Prostate gland (tissue), 2 donors: ENCODE measurements at regions not wholly inside any gene's neighbourhood (a gene's known extent, or its start where the extent isn't known, plus 50 kb on each side); places are given as distances from the start of the nearest gene placed in this dataset.

Experiments used
- DNase-seq: peaks from one replicate; pipeline ENCODE4 v3.0.0-alpha.2; 2019; ENCODE audit warnings: low spot score
- H3K27ac ChIP-seq, 2 donors: fragments of 200-600 bp; sonication (generic); 2 replicates each; pipeline ENCODE4 v1.5.1; 2017 to 2019
- H3K27me3 ChIP-seq: fragments of 200-600 bp; sonication (generic); replicated peaks from 2 replicates; pipeline ENCODE4 v1.5.1; 2019; ENCODE audit not compliant: insufficient read depth
- H3K36me3 ChIP-seq, 2 donors: fragments of 200-600 bp; sonication (generic); 1 replicate in 1 of 2; 2 replicates in 1 of 2; pipeline versions ENCODE4 v1.5.1 to v1.8.1; 2017 to 2019
- H3K4me1 ChIP-seq: fragments of 200-600 bp; sonication (generic); replicated peaks from 2 replicates; pipeline ENCODE4 v1.5.1; 2019
- H3K4me3 ChIP-seq, 2 donors: fragments of 200-600 bp; sonication (generic); 2 replicates each; pipeline ENCODE4 v1.5.1; 2017 to 2019
- H3K9me3 ChIP-seq: fragments of 200-600 bp; sonication (generic); 2 replicates; pipeline ENCODE4 v1.5.1; 2017
- CTCF ChIP-seq, 4 experiments: fragments of 200-600 bp in 2 of 4; fragments of 450-650 bp in 2 of 4; sonication (generic) in 2 of 4; IDR thresholded peaks; 1 replicate in 3 of 4; 2 replicates in 1 of 4; pipeline ENCODE4 v1.5.1; 2016 to 2019; ENCODE audit warnings: antibody characterized with exemption in 4 of 4, mild to moderate bottlenecking in 2 of 4, moderate library complexity in 2 of 4
- POLR2A ChIP-seq: fragments of 450-650 bp; IDR thresholded peaks from one replicate; pipeline ENCODE4 v1.6.1; 2016; ENCODE audit warnings: antibody characterized with exemption, mild to moderate bottlenecking
- POLR2AphosphoS5 ChIP-seq: sonication (generic); formaldehyde crosslinking; IDR thresholded peaks from one replicate; pipeline ENCODE4 v1.6.1; 2017; ENCODE audit warnings: antibody characterized with exemption
- WGBS: methylation state at CpG from one replicate; pipeline ENCODE4 v1.1.5; 2018; 5-methylcytosine and 5-hydroxymethylcytosine counted together
- intact Hi-C: fragments of 100-400 bp; cut with DNase I; formaldehyde crosslinking; loops from one replicate; pipeline ENCODE4 v1.14.2; 2022

GRCh38 chrX:124530803-124531202 lies 184.4 kb downstream of the SH2D1A start:
- Histone ChIP-seq H3K27me3 (no peaks in the 10 kb centered on the region), H3K4me1 (no peaks in the 10 kb centered on the region), H3K4me3 (no peak overlapping the region), H3K9me3 (no peaks in the 10 kb centered on the region), H3K36me3 (no peaks in the 10 kb centered on the region), H3K27ac (no peak overlapping the region)
- TF ChIP-seq POLR2AphosphoS5 (no peak), POLR2A (no peak), CTCF (IDR thresholded peaks at IDR 0.05) (no peak)
- WGBS, result 29% methylated on average over 1 of the region's 1 CpG
- intact Hi-C loops, result no loop called here
- peak; percentile 14 for DNase-seq

GRCh38 chrX:124534536-124534935 lies 188.2 kb downstream of the SH2D1A start:
- no peak overlapping the region for H3K27ac ChIP-seq
- H3K9me3 ChIP-seq, result no peaks in the 10 kb centered on the region
- no peaks in the 10 kb centered on the region for H3K27me3 ChIP-seq
- 64% methylated on average over 3 of the region's 3 CpGs for WGBS
- no peaks in the 10 kb centered on the region for H3K36me3 ChIP-seq
- no peak overlapping the region for H3K4me3 ChIP-seq
- TF ChIP-seq POLR2AphosphoS5 (no peak), CTCF (IDR thresholded peaks at IDR 0.05) (no peak), POLR2A (no peak)
- no peak for DNase-seq
- intact Hi-C loops, result no loop called here
- no peaks in the 10 kb centered on the region for H3K4me1 ChIP-seq

- WGBS, result 86% methylated on average over 5 of the region's 5 CpGs
- intact Hi-C loops, result no loop called here
- no peak for DNase-seq
Observed at GRCh38 chrX:124540474-124540873, 194.1 kb downstream of the SH2D1A start.

GRCh38 chrX:124548571-124548970 lies 202.2 kb downstream of the SH2D1A start:
- 15% methylated on average over 6 of the region's 6 CpGs for WGBS
- Histone ChIP-seq H3K4me3 (no peak overlapping the region), H3K9me3 (no peaks in the 10 kb centered on the region), H3K36me3 (no peaks in the 10 kb centered on the region), H3K27me3 (no peaks in the 10 kb centered on the region), H3K4me1 (no peaks in the 10 kb centered on the region), H3K27ac (no peak overlapping the region)
- DNase-seq, result no peak
- no peak for TF ChIP-seq POLR2A
- intact Hi-C loops, result no loop called here

More at GRCh38 chrX:124540474-124540873, 194.1 kb downstream of the SH2D1A start:
- TF ChIP-seq CTCF (IDR thresholded peaks at IDR 0.05), result no peak
- no peak for TF ChIP-seq POLR2AphosphoS5
- no peak for TF ChIP-seq POLR2A
- no peak overlapping the region for H3K27ac ChIP-seq
- no peak overlapping the region for H3K4me3 ChIP-seq
- H3K9me3 ChIP-seq, result no peaks in the 10 kb centered on the region
- no peaks in the 10 kb centered on the region for H3K4me1 ChIP-seq
- H3K36me3 ChIP-seq, result no peaks in the 10 kb centered on the region
- H3K27me3 ChIP-seq, result no peaks in the 10 kb centered on the region

- no peak for DNase-seq
- intact Hi-C loops, result no loop called here
- no peak for TF ChIP-seq POLR2A
- TF ChIP-seq CTCF (IDR thresholded peaks at IDR 0.05), result no peak
- no peak for TF ChIP-seq POLR2AphosphoS5
- Histone ChIP-seq H3K27ac (no peak overlapping the region), H3K4me1 (no peaks in the 10 kb centered on the region), H3K27me3 (no peaks in the 10 kb centered on the region), H3K36me3 (no peaks in the 10 kb centered on the region), H3K4me3 (no peak overlapping the region), H3K9me3 (no peaks in the 10 kb centered on the region)
- 60% methylated on average over 2 of the region's 2 CpGs for WGBS
Observed at GRCh38 chrX:124555036-124555595, 208.8 kb downstream of the SH2D1A start.
